K562 (cell line): ENCODE measurements at regions not wholly inside any gene's neighbourhood (a gene's known extent, or its start where the extent isn't known, plus 50 kb on each side); places are given as distances from the start of the nearest gene placed in this dataset.

Experiments used
- EGR1 ChIP-seq: fragments of 450-650 bp; conservative IDR thresholded peaks from 2 replicates; pipeline ENCODE4 v1.6.1; 2017; ENCODE audit warnings: mild to moderate bottlenecking
- ELF4 ChIP-seq: fragments of 450-650 bp; formaldehyde crosslinking; IDR thresholded peaks from 2 replicates; pipeline ENCODE4 v1.4.0; 2022; ENCODE audit warnings: missing genetic modification characterization
- ZNF707 ChIP-seq: fragments of 250-450 bp; sonication (Bioruptor Pico); conservative IDR thresholded peaks from 2 replicates; pipeline ENCODE4 v1.8.0; 2022; ENCODE audit warnings: inconsistent platforms, mild to moderate bottlenecking, moderate library complexity

DNA sequence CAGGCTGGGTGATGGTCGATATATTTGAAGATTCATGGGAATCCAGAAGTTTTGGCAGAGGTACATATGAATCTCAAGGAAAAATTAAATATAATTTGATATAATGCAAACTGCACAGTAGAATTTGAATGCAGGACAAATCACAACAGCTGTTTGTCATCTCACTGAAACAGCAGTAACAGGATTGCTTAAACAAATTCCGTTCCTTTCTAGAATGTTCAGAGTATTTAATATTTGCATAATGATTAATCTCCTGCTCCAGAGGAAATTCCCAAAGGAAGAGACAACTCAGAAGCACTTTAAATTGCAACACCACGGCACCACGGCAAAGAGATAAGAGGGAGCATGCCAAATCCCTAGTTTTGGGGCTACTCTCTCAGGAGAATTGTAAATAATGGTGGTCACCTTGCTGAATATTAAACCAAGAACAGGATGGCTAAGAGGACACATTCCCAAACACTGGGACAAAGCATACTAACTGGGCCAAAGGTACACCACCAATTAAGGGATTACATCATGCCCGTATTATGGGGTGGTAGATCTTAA is 67.8 kb upstream of the MAP4K3 start:
- TF ChIP-seq ELF4 (CRISPR knock-in tag), result no peak
- no peak for TF ChIP-seq EGR1
- no peak for TF ChIP-seq ZNF707 (CRISPR knock-in tag)
